GM23248 (cell line): ENCODE measurements at regions not wholly inside any gene's neighbourhood (a gene's known extent, or its start where the extent isn't known, plus 50 kb on each side); places are given as distances from the start of the nearest gene placed in this dataset.
"Not testable (repeated sequence)": the region's sequence is repeated elsewhere in the genome, so short reads cannot be mapped to it uniquely, and the experiment has no call there.

Experiments used
- EZH2 ChIP-seq: fragments of 200-600 bp; sonication (generic); IDR thresholded peaks from 2 replicates; pipeline ENCODE4 v1.6.1; 2018; ENCODE audit warnings: antibody characterized with exemption, mild to moderate bottlenecking; ENCODE audit not compliant: insufficient read depth, poor library complexity, severe bottlenecking
- EZH2phosphoT487 ChIP-seq: fragments of 200-600 bp; sonication (generic); IDR thresholded peaks from 2 replicates; pipeline ENCODE4 v1.6.1; 2018; ENCODE audit warnings: antibody characterized with exemption, moderate library complexity, mild to moderate bottlenecking, low read depth; ENCODE audit not compliant: insufficient read depth

DNA sequence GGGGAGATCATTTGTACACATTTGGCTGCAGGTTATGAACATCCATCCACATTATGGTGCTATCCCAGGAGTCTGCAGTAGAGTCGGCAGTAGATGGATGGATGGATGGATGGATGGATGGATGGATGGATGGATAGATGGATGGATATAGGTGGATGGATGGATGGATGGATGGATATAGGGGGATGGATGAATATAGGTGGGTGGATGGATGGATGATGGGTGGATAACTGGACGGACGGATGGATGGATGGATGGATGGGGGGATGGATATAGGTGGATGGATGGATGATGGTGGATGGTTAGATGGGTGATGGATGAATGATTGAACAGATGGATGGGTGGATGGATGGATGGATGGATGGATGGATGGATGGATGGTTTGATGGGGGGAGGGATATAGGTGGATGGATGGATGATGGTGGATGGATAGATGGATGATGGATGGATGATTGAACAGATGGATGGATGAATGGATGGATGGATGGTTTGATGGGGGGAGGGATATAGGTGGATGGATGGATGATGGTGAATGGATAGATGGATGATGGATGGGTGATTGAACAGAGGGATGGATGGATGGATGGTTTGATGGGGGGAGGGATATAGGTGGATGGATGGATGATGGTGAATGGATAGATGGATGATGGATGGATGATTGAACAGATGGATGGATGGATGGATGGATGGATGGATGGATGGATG is 65.3 kb upstream of the PRR5 start:
- TF ChIP-seq EZH2, EZH2phosphoT487: not testable (repeated sequence)
